ENCODE measurements at regions not wholly inside any gene's neighbourhood (a gene's known extent, or its start where the extent isn't known, plus 50 kb on each side); places are given as distances from the start of the nearest gene placed in this dataset.

- H3K79me1 ChIP-seq (ENCODE audit: low read depth, low read length), result no peaks in the 10 kb centered on the region
- H3K14ac ChIP-seq (ENCODE audit: insufficient read length), result no peak overlapping the region
- no peak overlapping the region for H3K56ac ChIP-seq (replicated peaks; ENCODE audit: insufficient read length, low read depth, low read length)
- no peaks in the 10 kb centered on the region for H3K27me3 ChIP-seq (replicated peaks in 1 of 4; ENCODE audit: control insufficient read depth in 3 of 4, extremely low read depth in 1 of 4, insufficient read depth in 3 of 4, low read length in 3 of 4)
- no peak overlapping the region for H4K91ac ChIP-seq (replicated peaks; ENCODE audit: insufficient read length, low read length)
- H3K4me2 ChIP-seq (ENCODE audit: insufficient read depth in 1 of 2, low read depth in 2 of 2, low read length in 2 of 2), result no peak overlapping the region
- FAIRE-seq (no peak), DNase-seq (ENCODE audit: low read depth in 1 of 2, low spot score in 2 of 2) (no peak)
- H2AFZ ChIP-seq (ENCODE audit: low read length), result peak overlapping the region; percentile 84; the same call in 1 of the 2 replicates
- no peaks in the 10 kb centered on the region for H3K23me2 ChIP-seq (ENCODE audit: low read depth, low read length)
- no peak overlapping the region for H3K4me3 ChIP-seq (ENCODE audit: extremely low read depth in 1 of 4, insufficient read depth in 2 of 4, low read depth in 3 of 4, low read length in 4 of 4)
- H2AK5ac ChIP-seq (ENCODE audit: low read depth, low read length), result no peak overlapping the region
- H3K4me1 ChIP-seq (replicated peaks in 1 of 4; ENCODE audit: control insufficient read depth in 3 of 4, insufficient read depth in 4 of 4, low read length in 3 of 4), result no peaks in the 10 kb centered on the region
- H3K36me3 ChIP-seq (ENCODE audit: control insufficient read depth in 2 of 4, insufficient read depth in 4 of 4, low read length in 3 of 4), result no peaks in the 10 kb centered on the region
- H2BK120ac ChIP-seq (replicated peaks; ENCODE audit: low read depth, low read length), result no peak overlapping the region
- no peak overlapping the region; the same call in 1 of the 2 replicates for H2BK12ac ChIP-seq (ENCODE audit: low read depth, low read length)
- no peak overlapping the region for H3K4ac ChIP-seq (replicated peaks; ENCODE audit: insufficient read length, low read depth, low read length)
- no peak overlapping the region for H3K27ac ChIP-seq (ENCODE audit: low read depth, low read length)
- no peaks in the 10 kb centered on the region for H4K20me1 ChIP-seq (replicated peaks in 1 of 2; ENCODE audit: control insufficient read depth in 1 of 2, insufficient read depth in 2 of 2, low read length in 2 of 2)
- H3K18ac ChIP-seq (ENCODE audit: extremely low read depth, low read length), result no peak overlapping the region
- no peak overlapping the region for H2BK20ac ChIP-seq (ENCODE audit: low read length)
- H4K8ac ChIP-seq (ENCODE audit: extremely low read depth, insufficient read depth, low read length), result no peak overlapping the region
- H2BK5ac ChIP-seq (ENCODE audit: low read depth, low read length), result no peak overlapping the region
- no peak overlapping the region for H3K9ac ChIP-seq (replicated peaks in 1 of 4; ENCODE audit: extremely low read depth in 1 of 4, low read depth in 3 of 4, low read length in 3 of 4)
- no peaks in the 10 kb centered on the region for H3K9me3 ChIP-seq (ENCODE audit: insufficient read depth in 2 of 2, low read depth in 1 of 2, low read length in 1 of 2)
- CTCF ChIA-PET (ENCODE audit: partially characterized antibody), result interaction anchor here (0.9 to 3.3 kb wide), 6 partner anchors 14 to 180 kb away, joined by 3 to 16 read pairs (median 4); no protein-coding TSS in a partner anchor
- no peak overlapping the region for H2BK15ac ChIP-seq (ENCODE audit: low read length)
- H3K79me2 ChIP-seq (ENCODE audit: control insufficient read depth in 1 of 2, insufficient read depth in 2 of 2, low read length in 2 of 2), result no peaks in the 10 kb centered on the region
- POLR2A ChIA-PET (ENCODE audit: partially characterized antibody), result interaction anchor here (0.5 kb wide), 1 partner anchor 20 kb away, joined by 3 read pairs; no protein-coding TSS in a partner anchor
- H4K5ac ChIP-seq (ENCODE audit: insufficient read length, low read depth, low read length), result no peak overlapping the region
- 96% methylated on average over 3 of the region's 3 CpGs; no CpG with 5 or more reads in 1 of the 2 experiments for WGBS, 2 experiments (ENCODE audit: extremely low coverage in 1 of 2, insufficient coverage in 1 of 2, insufficient read length in 1 of 2, insufficient replicate concordance in 2 of 2, low coverage in 1 of 2, low lambda C conversion rate in 2 of 2, missing lambda C conversion rate in 1 of 2)
- no peak overlapping the region for H3K23ac ChIP-seq (ENCODE audit: insufficient read length)
- no peak for TF ChIP-seq SP4 (IDR thresholded peaks at IDR 0.05; ENCODE audit: low read length)
- no peak for TF ChIP-seq CEBPB (IDR thresholded peaks at IDR 0.05; ENCODE audit: low read depth, low read length)
- TF ChIP-seq SAP30 (IDR thresholded peaks at IDR 0.05; ENCODE audit: insufficient read depth, insufficient replicate concordance, low read length), result no peak
- no peak for TF ChIP-seq RFX5 (IDR thresholded peaks at IDR 0.05; ENCODE audit: borderline replicate concordance, low read depth, low read length)
- no peak for TF ChIP-seq TAF7 (optimal IDR thresholded peaks at IDR 0.05; ENCODE audit: borderline replicate concordance, low read depth, low read length)
- no peak for TF ChIP-seq CBX8 (IDR thresholded peaks at IDR 0.05; ENCODE audit: borderline replicate concordance, low read depth, low read length)
- no peak for TF ChIP-seq MAX (IDR thresholded peaks at IDR 0.05)
- no peak for TF ChIP-seq USF2 (IDR thresholded peaks at IDR 0.05; ENCODE audit: low read length)
- TF ChIP-seq NRF1 (IDR thresholded peaks at IDR 0.05; ENCODE audit: low read depth, low read length), result no peak
- TF ChIP-seq RXRA (IDR thresholded peaks at IDR 0.05; ENCODE audit: insufficient read depth, low read depth, low read length), result no peak
- no peak for TF ChIP-seq HDAC6 (IDR thresholded peaks at IDR 0.05; ENCODE audit: low read depth, low read length)
- no peak for TF ChIP-seq FOSL1 (IDR thresholded peaks at IDR 0.05; ENCODE audit: insufficient read depth, low read depth, low read length)
- no peak for TF ChIP-seq RBBP5 (IDR thresholded peaks at IDR 0.05; ENCODE audit: borderline replicate concordance, low read depth, low read length)
- TF ChIP-seq ASH2L (IDR thresholded peaks at IDR 0.05; ENCODE audit: low read length), result no peak
Observed at GRCh38 chr15:47376190-47376589, 341.1 kb upstream of the SEMA6D start.

Data from H1 (cell line).